ENCODE measurements at regions not wholly inside any gene's neighbourhood (a gene's known extent, or its start where the extent isn't known, plus 50 kb on each side); places are given as distances from the start of the nearest gene placed in this dataset.

DNA sequence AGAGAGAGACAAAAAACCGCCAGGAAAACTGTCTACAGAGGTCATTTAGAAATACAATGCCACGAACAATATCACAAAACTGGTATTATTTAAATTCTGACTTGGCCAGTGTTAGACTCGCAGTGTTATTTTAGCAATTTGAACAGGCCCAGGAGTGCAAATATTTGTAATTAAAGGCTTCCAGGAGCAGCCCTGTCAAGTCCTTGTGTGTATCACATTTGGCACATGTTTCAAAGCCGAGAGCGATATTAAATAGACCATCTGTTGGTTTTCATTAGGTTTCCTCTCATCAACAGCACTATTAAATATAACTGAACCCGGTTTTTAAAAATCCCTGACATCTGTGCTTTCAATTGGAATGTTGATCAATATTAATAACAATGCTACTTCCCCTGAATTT lies 656.9 kb downstream of the TSN start:
- no peak for TF ChIP-seq POLR2A (IDR thresholded peaks at IDR 0.05)
- TF ChIP-seq, protein P1, sequence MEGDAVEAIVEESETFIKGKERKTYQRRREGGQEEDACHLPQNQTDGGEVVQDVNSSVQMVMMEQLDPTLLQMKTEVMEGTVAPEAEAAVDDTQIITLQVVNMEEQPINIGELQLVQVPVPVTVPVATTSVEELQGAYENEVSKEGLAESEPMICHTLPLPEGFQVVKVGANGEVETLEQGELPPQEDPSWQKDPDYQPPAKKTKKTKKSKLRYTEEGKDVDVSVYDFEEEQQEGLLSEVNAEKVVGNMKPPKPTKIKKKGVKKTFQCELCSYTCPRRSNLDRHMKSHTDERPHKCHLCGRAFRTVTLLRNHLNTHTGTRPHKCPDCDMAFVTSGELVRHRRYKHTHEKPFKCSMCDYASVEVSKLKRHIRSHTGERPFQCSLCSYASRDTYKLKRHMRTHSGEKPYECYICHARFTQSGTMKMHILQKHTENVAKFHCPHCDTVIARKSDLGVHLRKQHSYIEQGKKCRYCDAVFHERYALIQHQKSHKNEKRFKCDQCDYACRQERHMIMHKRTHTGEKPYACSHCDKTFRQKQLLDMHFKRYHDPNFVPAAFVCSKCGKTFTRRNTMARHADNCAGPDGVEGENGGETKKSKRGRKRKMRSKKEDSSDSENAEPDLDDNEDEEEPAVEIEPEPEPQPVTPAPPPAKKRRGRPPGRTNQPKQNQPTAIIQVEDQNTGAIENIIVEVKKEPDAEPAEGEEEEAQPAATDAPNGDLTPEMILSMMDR (IDR thresholded peaks at IDR 0.05), result no peak

Measured in Peyer's patch (tissue), 4 donors.